Activated T-cell treated with anti-CD3 and anti-CD28 coated beads for 4 hours (primary cell): ENCODE measurements at regions not wholly inside any gene's neighbourhood (a gene's known extent, or its start where the extent isn't known, plus 50 kb on each side); places are given as distances from the start of the nearest gene placed in this dataset.

Experiments used
- DNase-seq: peaks from one replicate; pipeline ENCODE4 v3.0.0-alpha.2; 2020

DNA sequence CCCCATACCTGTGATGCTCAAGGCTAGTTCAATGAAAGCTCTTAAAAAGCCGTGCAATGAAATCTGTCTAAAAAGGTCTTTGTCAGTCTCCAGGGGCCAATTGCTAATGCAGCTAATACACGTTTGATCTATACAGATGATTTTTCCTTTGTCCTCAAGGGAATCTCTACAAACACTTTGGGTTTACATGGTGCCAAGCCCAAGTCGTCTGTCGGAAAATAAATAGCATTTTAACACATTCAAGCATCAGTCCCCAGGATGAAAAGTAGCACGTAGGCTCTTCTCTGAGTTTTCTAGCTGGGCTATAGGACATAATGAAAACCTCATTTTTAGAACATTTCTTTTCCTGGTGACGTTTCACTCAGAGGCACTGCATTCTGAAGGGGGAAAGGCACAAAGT, 477.4 kb upstream of the WWC1 start:
- no peak for DNase-seq

DNA sequence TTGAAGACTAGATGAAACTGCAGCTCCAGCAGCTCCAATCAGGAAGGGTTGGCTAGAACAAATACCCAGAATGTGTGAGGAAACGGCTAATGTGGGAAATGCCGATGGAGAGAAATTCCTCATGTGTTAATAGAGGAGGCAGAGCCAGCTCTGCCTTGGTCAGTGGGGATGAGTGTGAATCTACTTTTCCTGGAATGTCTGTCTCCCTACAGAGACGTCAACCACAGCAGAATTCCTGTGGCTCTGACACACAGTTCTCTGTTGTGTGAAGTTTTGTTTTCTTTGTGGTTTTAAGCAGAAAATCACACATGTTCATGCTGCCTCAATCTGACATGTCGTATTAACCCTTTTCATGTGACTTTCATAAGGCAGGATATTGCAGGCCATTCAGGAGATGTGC, 476.6 kb upstream of the WWC1 start:
- no peak for DNase-seq

DNA sequence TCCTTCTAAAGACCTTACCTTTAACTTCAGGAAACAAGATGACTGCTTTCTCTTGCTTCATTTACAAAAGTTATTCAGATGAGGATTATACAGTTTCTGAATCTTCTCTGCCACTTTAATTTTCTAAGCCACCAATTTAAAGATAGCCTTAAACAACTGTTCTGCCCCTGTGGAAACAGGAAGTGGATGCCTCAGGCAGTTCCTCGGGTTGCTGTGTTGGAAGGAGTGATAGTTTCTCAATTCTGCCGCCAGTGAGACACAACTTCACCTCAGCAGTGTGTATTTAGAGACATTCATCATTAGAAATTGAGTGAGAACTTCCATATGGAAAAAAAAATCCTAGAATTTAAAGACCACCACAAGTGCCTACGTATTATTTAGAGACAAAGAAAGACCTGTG, 475.1 kb upstream of the WWC1 start:
- no peak for DNase-seq

DNA sequence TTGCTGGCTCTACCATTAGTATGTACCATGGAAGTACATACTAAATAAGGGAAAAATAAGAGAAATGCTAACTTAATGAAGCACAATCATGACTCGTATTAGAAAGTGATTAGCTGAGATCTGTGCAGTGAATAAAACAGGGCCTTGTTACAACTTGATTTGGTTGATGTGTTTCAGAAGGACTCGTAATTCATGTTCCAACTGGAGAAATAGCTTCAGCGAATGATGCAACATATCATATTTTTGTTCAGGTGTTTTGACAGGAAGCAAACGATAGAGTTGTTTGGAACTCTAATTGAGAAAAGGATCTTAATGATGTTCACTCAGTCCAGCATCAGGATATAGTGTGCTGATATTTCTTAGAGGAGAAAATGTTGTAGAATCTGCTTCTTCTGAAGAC, 474.6 kb upstream of the WWC1 start:
- no peak for DNase-seq

DNA sequence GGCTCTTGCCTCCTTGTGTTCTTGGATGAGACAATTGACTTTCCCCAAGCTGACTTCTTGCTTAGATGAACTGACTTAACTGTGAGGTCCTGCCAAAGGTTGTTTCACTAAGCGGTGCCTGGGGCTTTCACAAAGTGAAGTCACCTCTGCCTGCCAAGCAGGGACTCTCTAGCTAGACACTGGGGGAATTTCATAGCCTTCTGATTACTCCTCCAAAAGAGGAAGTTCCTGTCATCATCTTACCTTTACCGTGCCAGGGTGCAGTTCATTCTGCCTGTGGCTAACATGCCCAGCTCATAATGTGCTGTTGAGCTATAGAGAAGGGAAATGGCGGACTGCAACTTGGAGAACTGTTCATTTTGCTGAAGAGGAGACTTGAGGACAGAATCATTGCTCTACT, 472.0 kb upstream of the WWC1 start:
- no peak for DNase-seq

DNA sequence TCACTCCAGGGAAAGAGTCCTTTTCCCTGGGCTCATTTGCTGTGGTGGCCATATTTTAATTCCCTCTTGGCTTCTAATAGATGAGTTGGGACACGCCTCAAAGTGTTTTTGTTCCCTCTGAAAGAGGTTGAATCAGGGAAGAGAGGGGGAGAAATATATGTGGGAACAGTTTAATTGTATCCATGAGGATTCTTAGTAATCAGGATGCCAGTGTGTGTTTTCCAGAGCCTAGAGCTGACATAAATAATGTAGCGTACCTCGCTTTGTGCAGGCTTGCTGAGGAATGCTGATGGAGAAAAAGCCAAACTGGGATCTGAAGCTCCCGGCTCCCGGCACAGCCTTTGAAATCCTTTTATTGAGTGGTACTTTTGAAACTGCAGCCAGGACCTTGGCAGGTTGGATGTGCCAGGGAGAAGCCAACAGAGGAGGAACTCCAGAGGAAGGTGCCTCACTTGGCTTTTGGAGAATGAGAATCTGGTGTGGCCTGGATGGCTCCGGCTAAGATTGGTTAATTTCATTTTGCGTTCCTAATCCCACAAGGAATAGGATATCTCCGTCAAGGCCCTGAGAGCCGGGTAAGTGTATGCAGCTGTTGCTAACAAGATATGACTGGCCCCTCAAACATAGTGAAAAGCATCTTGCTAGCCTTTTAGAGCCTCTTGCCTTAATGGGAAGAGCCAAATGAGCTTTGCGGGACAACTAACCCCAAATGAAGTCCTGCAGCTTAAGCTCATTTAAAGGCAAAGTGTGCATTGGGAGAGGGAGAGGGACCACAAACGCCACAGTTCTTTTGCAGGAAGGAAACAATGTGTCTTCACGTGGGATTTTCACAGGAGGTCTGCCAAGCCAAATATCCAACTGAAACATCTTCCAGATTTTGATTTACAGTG, 471.1 kb upstream of the WWC1 start:
- no peak for DNase-seq

DNA sequence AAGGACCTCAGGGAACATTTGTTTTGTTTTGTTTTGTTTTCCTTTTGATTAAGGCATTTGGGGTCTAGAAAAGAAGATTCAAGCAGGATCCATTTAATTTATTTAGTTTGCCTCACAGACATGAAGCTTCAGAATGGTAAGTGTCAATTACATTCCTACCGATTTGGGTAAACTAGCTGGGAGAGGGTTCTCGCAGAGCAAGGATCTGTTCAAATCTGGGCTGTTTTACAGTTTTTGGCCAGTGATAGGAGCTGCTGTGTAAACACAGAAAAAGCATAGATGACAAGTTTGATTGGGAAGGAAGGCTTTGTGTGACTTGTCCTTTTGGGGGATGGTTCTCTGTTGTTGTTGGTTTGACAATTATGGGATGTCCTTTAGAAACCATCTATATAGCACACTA, 470.3 kb upstream of the WWC1 start:
- no peak for DNase-seq

DNA sequence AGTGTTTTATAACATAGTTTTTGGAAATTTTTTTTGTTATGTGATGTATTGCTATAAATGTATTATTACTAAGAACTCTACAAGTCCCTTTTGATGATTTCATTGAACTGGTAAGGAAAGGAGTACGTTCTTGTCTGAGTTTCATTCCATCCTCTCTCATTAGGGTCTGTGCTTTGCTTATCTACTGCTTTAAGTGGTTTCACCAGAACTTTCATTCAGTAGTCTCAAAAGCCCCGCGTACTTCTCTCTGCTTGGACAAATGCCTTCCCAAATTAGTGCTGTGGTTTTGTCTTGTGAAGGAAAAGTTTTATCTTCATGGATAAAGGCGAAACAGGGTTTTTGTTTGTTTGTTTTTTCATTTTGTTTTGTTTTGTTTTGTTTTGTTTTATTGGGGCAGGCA, 469.8 kb upstream of the WWC1 start:
- no peak for DNase-seq

DNA sequence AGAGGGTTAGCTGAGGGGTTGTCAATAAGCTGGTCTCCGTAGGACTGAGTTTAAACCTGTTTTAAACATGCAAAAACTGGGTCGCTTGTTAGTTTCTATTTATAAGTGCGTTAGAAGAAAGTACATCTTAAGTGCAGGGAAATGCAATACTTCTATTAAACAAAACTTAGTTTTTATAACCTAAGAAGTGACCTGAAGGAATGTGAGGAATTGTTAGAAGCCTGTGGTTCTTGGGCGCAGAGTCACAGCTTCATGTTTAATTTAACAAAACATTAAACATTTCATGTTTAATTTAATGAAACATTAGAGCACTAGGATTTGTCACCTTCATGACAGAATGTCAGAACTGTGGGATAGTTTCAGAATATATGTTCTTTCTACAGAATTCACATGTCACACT, 469.2 kb upstream of the WWC1 start:
- no peak for DNase-seq

DNA sequence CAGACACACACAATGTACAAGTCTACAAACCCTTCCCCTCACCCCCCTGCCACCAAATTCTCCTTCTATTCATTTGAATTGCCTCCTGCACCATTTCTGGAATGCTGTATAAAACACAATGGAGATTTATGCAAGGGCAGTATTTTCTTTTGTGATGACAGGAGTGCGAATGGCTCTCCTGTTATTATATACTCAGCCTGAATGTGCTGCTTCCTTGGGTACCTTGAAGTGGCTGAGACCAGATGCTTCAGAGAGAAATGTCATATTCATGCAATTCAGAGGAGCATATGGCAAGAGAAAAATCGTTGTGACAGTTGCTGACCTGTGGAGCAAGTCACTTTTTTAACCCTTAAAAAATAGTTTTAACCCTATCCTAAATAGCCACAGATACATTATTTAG, 468.0 kb upstream of the WWC1 start:
- no peak for DNase-seq

DNA sequence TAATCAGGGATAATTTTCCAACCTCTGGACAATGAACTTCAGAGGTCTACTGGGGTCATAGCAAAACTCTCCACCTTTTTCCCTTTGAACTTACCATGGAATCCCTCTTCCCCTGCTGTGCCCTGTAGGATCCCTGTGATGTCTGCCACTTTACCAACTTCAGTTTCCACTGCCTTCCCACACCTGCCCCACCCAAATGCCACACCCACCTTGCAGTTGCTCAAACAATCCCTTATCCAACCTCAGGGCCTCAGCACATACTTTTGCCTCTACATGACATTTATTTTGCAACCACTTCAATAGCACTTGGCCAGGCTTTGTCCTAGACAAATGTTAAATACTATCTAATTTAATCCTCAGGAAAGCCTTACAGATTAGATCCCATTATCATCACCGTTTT, 463.7 kb upstream of the WWC1 start:
- DNase-seq, result no peak

DNA sequence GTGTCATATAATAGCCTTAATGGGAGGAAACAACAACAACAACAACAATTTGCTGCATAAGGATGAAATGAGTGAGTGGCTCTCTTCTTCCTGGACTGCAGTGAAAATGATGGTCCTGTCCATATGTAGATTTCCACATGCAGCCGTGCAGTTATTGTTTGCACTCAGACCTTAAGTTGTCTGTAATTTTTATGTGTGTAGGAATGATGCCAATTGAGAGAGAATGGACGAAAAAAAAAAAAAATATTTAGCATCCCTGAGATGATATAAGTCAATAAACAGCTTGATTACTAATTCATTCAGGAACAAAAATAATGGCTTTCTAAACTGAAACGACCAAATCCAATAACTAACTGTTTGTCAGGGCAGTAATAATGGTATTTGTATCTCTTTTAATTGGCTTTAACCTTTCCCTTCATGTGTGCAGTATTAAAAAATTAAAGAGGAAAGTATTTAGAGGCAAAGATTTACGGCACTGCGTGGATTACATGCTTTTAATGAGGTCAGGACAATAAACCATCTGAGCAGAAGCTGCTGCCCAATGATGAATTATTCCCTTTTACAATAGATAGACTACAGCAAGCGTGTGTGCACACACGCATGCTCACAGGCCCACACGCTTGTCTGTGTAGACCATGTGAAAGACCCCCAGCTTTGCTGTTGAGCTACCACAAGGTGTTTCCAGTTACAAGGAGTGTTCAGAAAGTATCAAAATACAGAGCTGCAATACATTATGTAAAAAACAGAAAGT, 459.5 kb upstream of the WWC1 start:
- no peak for DNase-seq

DNA sequence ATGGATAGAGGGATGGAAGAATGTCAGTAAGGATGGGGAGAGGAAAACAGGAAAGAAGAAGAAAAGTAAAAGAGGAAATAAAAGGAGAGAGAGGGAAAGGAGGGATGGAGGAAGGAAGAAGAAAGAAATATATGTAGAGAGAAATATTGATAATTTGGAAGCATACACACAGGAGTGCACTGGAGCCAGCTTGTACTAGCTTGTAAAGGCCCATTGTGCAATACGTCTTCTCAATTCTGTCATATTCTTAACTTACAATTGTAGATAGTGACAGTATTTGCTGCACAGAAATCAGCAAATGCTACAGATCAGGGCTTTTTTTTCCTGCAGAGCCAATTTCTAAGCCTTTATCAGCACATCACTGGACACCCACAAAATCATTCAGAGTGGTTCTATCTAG, 458.8 kb upstream of the WWC1 start:
- no peak for DNase-seq

DNA sequence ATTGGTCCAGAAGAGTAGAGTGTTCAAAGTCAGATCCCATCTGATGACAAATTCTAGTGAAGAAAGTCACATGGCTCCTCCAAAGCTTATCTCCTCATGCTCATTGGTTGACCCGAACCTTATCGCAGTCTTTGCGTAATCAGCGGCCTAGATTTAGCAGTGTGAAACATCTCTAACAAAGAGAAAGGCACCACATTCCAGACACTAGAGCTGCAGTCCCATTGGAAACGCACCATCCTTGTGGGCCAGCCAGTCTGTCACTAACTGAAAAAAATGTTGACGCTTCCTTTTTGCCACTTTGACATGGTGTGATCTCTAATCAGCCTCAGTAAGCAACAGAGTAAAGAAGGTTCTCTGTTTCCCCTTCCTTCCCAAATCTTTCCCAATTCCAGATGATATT, 458.0 kb upstream of the WWC1 start:
- DNase-seq, result no peak

DNA sequence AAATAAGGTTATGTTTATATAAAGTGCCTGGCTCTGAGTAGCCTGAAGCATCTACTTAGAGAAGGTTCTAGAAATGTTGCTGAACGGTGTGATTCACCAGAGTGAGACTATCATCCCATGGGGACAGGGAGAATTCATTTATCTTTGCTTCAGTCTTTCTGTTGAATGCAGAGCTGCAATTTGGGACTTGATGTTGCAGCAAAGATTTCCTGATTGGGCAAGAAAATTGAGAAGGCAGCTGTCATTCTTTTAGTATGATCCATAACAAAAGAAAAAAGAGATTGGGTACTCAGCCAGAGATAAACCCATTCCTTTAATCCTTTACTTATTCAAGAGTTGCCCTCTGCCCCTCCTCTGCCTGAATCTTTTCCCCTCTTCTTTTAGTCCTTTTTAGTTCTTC, 456.3 kb upstream of the WWC1 start:
- DNase-seq, result no peak

DNA sequence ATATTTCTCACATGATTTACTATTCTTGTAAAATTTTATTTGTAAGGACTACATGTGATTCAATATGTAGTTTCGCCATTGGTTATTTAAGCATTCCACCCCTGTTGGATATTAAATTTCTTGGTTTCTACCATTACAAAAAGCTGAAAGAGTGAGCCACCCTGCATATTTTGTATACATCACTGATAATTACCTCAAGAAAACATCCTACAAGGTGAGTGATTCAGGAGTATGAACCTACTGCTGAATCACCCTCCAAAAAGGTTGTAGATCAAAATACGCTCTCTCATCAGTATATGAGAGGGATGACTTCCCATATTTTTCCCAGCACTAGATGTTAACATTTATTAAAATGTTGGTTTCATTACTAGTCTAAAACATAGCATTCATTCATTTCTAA, 454.3 kb upstream of the WWC1 start:
- no peak for DNase-seq

DNA sequence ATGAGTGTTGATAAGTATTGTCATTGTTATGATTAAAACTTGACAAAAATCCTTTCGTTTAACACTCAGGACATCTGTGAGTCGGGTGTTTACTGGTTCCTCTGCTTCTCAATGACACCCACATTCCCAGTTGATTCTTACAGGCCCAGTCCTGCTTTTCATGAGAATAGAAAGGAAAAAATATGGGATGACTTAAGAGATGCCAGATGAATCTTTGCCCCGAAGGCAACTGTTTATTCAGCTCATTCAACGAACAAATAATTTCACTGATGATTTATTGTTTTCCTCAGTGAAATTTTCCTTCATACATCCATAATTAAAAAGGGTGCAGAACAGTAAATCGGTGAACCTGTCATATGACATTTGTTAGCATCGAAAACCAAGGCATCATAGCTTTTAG, 452.4 kb upstream of the WWC1 start:
- DNase-seq, result no peak

DNA sequence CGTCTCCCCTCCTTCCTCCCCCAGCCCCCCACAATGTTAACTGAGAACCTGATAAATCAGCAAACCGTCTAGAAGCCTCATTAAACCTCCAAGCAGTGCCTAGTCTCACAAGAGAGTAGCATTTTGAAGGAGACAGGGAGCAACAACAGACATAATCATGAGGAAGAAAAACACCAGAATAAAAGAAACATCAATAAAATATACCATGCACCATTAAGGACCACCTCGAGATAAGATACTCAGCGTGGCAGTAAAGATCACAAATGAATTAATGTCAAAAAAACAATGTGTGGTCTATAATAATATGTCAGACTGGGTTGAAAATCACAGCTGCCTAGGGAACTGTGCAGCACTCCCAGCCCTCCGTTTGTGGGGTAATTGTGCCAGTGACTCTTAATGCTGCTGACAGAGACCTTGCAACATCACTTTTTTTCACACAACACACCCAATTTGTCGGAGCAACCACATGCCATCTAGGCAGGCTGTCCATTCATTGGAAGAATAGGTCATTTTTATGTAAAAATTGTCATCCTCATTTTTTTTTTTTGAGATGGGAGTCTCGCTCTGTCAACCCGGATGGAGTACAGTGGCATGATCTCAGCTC, 450.8 kb upstream of the WWC1 start:
- no peak for DNase-seq

DNA sequence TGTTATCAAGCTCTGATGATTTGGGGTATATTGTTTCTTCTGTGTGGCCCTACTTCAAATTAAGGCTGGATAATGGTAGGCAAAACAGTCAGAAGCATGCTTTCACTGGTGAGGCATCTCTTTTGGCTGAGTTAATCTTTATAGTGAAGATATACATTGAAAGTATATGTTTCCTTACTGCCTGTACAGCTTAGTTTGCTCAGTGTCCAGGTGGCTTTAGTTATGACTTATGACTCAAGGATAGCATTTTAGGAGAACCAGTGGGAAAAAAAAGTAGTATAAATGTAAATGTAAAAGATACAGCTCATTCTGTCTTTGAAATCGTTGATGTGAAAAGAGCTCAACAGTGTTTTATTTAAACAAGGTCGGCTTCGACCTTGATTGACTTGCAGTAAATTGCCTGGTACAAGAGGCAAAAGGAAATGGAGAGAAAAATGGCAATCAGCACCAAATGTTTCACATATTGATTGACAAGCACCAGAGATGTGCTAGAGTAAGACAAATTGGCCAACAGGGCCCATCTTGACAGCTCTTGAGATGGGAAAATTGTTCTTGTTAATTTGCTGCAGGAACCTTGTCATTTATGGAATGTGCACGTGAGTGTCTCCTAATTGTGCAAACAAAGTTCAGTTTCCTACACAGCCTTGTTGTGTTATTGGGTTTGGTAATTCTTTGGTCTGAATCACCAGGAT, 447.4 kb upstream of the WWC1 start:
- DNase-seq, result no peak

DNA sequence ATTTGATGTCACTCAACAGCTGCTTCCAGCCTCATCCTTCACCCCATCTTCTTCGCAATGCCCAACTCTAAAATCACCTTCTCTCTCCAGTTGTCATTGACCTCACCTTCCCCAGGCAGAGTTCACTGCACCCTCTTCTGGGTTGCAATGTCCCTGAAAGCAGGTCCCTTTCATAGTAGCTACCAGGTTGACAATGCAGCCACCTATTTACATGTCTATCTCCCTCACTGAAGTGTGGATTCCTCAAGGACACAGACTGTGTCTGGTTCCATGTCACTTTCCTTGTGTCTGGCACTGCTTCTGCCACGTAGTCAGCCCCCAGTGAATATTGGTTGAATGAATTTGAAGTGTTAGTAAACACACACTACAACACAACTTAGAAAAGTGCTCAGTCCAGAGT, 445.5 kb upstream of the WWC1 start:
- no peak for DNase-seq

DNA sequence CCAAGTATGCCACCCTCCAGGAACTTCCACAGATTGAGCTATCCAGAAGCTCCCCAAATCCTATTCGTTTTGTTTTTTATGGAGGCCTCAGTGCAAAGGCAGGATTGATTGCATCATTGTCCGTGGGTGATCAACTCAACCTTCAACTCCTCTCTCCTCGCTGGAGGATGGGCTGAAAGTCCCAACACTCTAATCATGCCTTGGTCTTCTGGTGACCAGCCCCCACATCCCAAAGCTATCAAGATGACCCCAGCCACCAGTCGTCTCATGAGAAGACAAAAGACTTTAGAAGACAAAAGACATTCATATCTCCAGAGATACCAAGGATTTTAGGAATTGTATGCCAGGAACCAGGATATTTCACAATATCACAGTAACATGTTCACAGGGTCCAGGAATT, 441.6 kb upstream of the WWC1 start:
- no peak for DNase-seq

DNA sequence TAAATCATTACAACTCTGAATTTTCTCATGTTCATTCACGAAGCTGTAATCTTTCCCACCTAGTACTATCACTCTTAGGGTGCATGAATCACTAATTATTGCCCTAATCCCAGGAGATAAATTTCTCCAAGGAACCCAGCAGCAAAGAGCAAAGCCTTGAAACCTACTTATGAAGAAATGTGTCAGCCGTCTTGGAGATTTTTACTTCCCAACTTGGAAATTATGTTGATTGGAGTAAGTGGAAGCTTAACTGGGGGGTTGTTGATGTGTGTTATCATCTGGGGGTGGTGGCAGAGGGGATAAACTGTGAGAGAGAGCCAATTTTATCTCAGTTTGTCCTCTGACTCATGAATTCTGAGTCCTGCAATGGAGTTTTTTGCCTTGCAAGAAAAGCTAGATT, 440.5 kb upstream of the WWC1 start:
- DNase-seq, result no peak

DNA sequence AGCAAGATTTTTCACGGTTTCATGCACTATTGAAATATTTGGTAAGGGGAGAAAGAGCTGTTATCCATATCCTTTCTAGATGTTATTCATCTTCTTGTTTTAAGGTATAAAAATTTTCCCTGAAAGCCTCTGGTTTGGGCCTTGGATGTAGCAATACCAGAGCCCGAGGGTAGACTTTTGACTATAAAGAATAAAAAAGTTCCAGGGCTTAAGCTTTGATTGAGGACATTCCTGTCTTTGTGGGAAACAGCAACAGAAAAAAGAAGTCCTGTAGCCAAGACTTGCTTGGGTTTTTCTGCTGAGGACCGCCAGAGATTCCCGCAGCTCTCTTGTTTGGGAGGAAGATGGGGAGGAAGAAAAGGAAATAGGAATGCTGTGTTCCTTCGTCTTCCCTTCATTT, 440.0 kb upstream of the WWC1 start:
- no peak for DNase-seq

DNA sequence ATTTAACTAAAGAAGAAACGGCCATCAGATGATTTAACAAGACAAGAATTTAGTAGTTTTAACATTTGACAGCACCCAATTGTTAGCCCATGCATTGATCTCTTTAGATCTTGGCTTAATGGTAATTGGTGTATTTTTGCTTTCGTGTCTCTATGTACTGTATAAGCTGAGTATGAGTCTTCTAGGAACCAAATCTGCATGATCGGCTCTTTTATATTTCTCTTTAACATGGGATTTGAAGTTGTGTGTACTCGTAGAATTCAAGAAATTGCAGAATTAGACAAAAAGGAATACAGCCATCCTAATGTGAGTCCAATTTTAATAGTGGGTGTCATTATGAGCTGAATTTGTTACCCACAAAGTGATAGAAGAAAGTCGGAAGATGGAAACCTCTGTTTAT, 438.9 kb upstream of the WWC1 start:
- DNase-seq, result no peak
